B cell (primary cell): ENCODE measurements at regions not wholly inside any gene's neighbourhood (a gene's known extent, or its start where the extent isn't known, plus 50 kb on each side); places are given as distances from the start of the nearest gene placed in this dataset.

ENCODE experiments used
- ATAC-seq: fragments of 200-7000 bp; cut with Tn5 transposase; one replicate; pipeline ENCODE4 v1.10.0; 2021; ENCODE audit warnings: low read depth, mild to moderate bottlenecking, moderate number of reproducible peaks, moderate library complexity
- CTCF ChIA-PET: fragments of 350-600 bp; sonication (Branson Sonifier 250); formaldehyde crosslinking; loops from one replicate; lab custom pipeline; 2021; ENCODE audit warnings: antibody characterized with exemption, inconsistent platforms; lab: Charles Lee
- POLR2A ChIA-PET: fragments of 350-600 bp; sonication (Branson Sonifier 250); formaldehyde crosslinking; loops from one replicate; lab custom pipeline; 2021; ENCODE audit warnings: antibody characterized with exemption; lab: Charles Lee
- DNase-seq: peaks from one replicate; pipeline ENCODE4 v3.0.0; 2013
- H2AFZ ChIP-seq: 2 replicates; pipeline ENCODE4 v1.6.1; 2012; ENCODE audit warnings: mild to moderate bottlenecking, low read depth, low read length; ENCODE audit not compliant: insufficient read depth, poor library complexity, severe bottlenecking
- H3K27ac ChIP-seq, 2 donors: 1 replicate in 1 of 2; 2 replicates in 1 of 2; pipeline ENCODE4 v1.5.1; 2012 to 2013; ENCODE audit warnings: low read length in 2 of 2, mild to moderate bottlenecking in 2 of 2, moderate library complexity in 1 of 2
- H3K27me3 ChIP-seq, 4 experiments: fragments of 200-600 bp in 1 of 4; sonication (generic) in 1 of 4; replicated peaks in 1 of 4; 1 replicate in 2 of 4; 2 replicates in 2 of 4; pipeline versions ENCODE4 v1.6.1 to v1.7.0; 2013 to 2016; ENCODE audit warnings: low read length in 3 of 4, mild to moderate bottlenecking in 2 of 4, mixed read lengths in 1 of 4, moderate library complexity in 1 of 4; ENCODE audit not compliant: insufficient read depth in 4 of 4, control insufficient read depth in 3 of 4; ENCODE audit errors: control extremely low read depth in 1 of 4
- H3K36me3 ChIP-seq, 2 experiments: replicated peaks in 1 of 2; 1 replicate in 1 of 2; 2 replicates in 1 of 2; pipeline versions ENCODE4 v1.6.1 to v1.7.1; 2013; ENCODE audit warnings: low read length in 1 of 2; ENCODE audit not compliant: insufficient read depth in 2 of 2, control insufficient read depth in 1 of 2; ENCODE audit errors: control extremely low read depth in 1 of 2, extremely low read depth in 1 of 2
- H3K4me1 ChIP-seq, 2 donors: fragments of 200-600 bp in 1 of 2; sonication (generic) in 1 of 2; 1 replicate in 1 of 2; 2 replicates in 1 of 2; pipeline versions ENCODE4 v1.5.1 to v1.6.1; 2013 to 2017; ENCODE audit warnings: low read length in 2 of 2; ENCODE audit not compliant: control insufficient read depth in 2 of 2, insufficient read depth in 2 of 2
- H3K4me2 ChIP-seq: replicated peaks from 2 replicates; pipeline ENCODE3; 2012; ENCODE audit warnings: mild to moderate bottlenecking, low read depth, low read length; ENCODE audit not compliant: poor library complexity, severe bottlenecking
- H3K4me3 ChIP-seq, 5 experiments: fragments of 200-600 bp in 1 of 5; sonication (generic) in 1 of 5; 1 replicate in 3 of 5; 2 replicates in 2 of 5; pipeline versions ENCODE4 v1.5.1 to v1.7.0; 2011 to 2016; ENCODE audit warnings: low read length in 4 of 5, mild to moderate bottlenecking in 4 of 5, low read depth in 2 of 5, control low read depth in 1 of 5, moderate library complexity in 1 of 5; ENCODE audit not compliant: insufficient read depth in 1 of 5; ENCODE audit errors: control extremely low read depth in 1 of 5, extremely low read depth in 1 of 5
- H3K79me2 ChIP-seq: fragments of 200-600 bp; sonication (generic); one replicate; pipeline ENCODE4 v1.6.0; 2016; ENCODE audit warnings: low read length; ENCODE audit not compliant: control insufficient read depth, insufficient read depth
- H3K9ac ChIP-seq: fragments of 200-600 bp; sonication (generic); 2 replicates; pipeline ENCODE4 v1.6.1; 2017; ENCODE audit warnings: mild to moderate bottlenecking, low read length, moderate library complexity
- H3K9me3 ChIP-seq, 3 donors: one replicate each; pipeline versions ENCODE4 v1.6.1 to v1.7.1; 2013; ENCODE audit warnings: low read length in 2 of 3; ENCODE audit not compliant: control insufficient read depth in 2 of 3, insufficient read depth in 1 of 3; ENCODE audit errors: control extremely low read depth in 1 of 3
- H4K20me1 ChIP-seq: 2 replicates; pipeline ENCODE4 v1.6.0; 2012; ENCODE audit warnings: mild to moderate bottlenecking, low read length; ENCODE audit not compliant: insufficient read depth, control insufficient read depth, poor library complexity, severe bottlenecking
- H3K27ac Mint-ChIP-seq: one replicate; pipeline ENCODE4 v1.8.0; 2021; ENCODE audit warnings: mixed read lengths
- H3K27me3 Mint-ChIP-seq: one replicate; pipeline ENCODE4 v1.8.0; 2021; ENCODE audit warnings: mixed read lengths
- H3K4me1 Mint-ChIP-seq: one replicate; pipeline ENCODE4 v1.8.0; 2021; ENCODE audit warnings: mixed read lengths
- H3K4me3 Mint-ChIP-seq: one replicate; pipeline ENCODE4 v1.8.0; 2021; ENCODE audit warnings: mixed read lengths
- H3K9me3 Mint-ChIP-seq: one replicate; pipeline ENCODE4 v1.8.0; 2022; ENCODE audit warnings: mixed read lengths; ENCODE audit not compliant: insufficient read depth
- CTCF ChIP-seq: fragments of 200-600 bp; IDR thresholded peaks from one replicate; pipeline ENCODE4 v1.8.0; 2022; ENCODE audit warnings: antibody characterized with exemption, mild to moderate bottlenecking
- EZH2 ChIP-seq: IDR thresholded peaks from 2 replicates; pipeline ENCODE4 v1.6.1; 2012; ENCODE audit warnings: borderline replicate concordance, low read depth, mild to moderate bottlenecking, moderate library complexity, low read length; ENCODE audit not compliant: insufficient read depth, poor library complexity, severe bottlenecking
- WGBS: methylation state at CpG from one replicate; pipeline ENCODE4 v1.1.5; 2013; ENCODE audit warnings: missing lambda C conversion rate; ENCODE audit not compliant: insufficient coverage; 5-methylcytosine and 5-hydroxymethylcytosine counted together
- intact Hi-C: fragments of 100-400 bp; cut with micrococcal nuclease; formaldehyde crosslinking; loops from one replicate; pipeline ENCODE4 v1.10.0; 2022

GRCh38 chr2:41405441-41405840 is 642.4 kb upstream of the PKDCC start:
- no peak for TF ChIP-seq EZH2
- TF ChIP-seq CTCF: no peak
- DNase-seq (no peak), ATAC-seq (no peak)
- Histone ChIP-seq H3K4me2 (no peak overlapping the region), H3K36me3 (no peaks in the 10 kb centered on the region), H3K27ac (no peak overlapping the region), H3K4me1 (no peaks in the 10 kb centered on the region), H3K79me2 (no peaks in the 10 kb centered on the region), H3K4me3 (no peak overlapping the region), H3K9me3 (no peaks in the 10 kb centered on the region), H3K9ac (no peak overlapping the region), H3K27me3 (no peaks in the 10 kb centered on the region), H4K20me1 (no peaks in the 10 kb centered on the region), H2AFZ (no peak overlapping the region)
- POLR2A ChIA-PET: no interaction called here
- Mint-ChIP-seq H3K4me1 (no peaks in the 10 kb centered on the region), H3K27ac (no peak overlapping the region), H3K27me3 (no peaks in the 10 kb centered on the region), H3K4me3 (no peak overlapping the region), H3K9me3 (no peaks in the 10 kb centered on the region)
- no CpG with 5 or more reads among the region's 2 CpGs for WGBS
- intact Hi-C loops: no loop called here
- CTCF ChIA-PET: no interaction called here

GRCh38 chr2:41409328-41409727 is 638.5 kb upstream of the PKDCC start:
- no peak overlapping the region for H3K27ac Mint-ChIP-seq

More at GRCh38 chr2:41409328-41409727, 638.5 kb upstream of the PKDCC start:
- H3K4me2 ChIP-seq: no peak overlapping the region
- H3K4me1 ChIP-seq: no peaks in the 10 kb centered on the region
- ChIA-PET CTCF (no interaction called here), POLR2A (no interaction called here)
- no peak overlapping the region for H3K4me3 ChIP-seq
- Mint-ChIP-seq H3K9me3 (no peaks in the 10 kb centered on the region), H3K27me3 (no peaks in the 10 kb centered on the region), H3K4me1 (no peaks in the 10 kb centered on the region), H3K4me3 (no peak overlapping the region)
- H3K27me3 ChIP-seq: no peaks in the 10 kb centered on the region
- intact Hi-C loops: no loop called here
- ATAC-seq (no peak), DNase-seq (no peak)
- no peak overlapping the region for H3K27ac ChIP-seq
- no peaks in the 10 kb centered on the region for H3K79me2 ChIP-seq
- TF ChIP-seq CTCF (no peak), EZH2 (no peak)
- no peaks in the 10 kb centered on the region for H3K9me3 ChIP-seq
- no peaks in the 10 kb centered on the region for H4K20me1 ChIP-seq
- no peaks in the 10 kb centered on the region for H3K36me3 ChIP-seq
- no peak overlapping the region for H3K9ac ChIP-seq
- H2AFZ ChIP-seq: no peak overlapping the region
- WGBS: 100% methylated on average over 1 of the region's 4 CpGs
